Lower lobe of right lung (tissue), 2 donors: ENCODE measurements at regions not wholly inside any gene's neighbourhood (a gene's known extent, or its start where the extent isn't known, plus 50 kb on each side); places are given as distances from the start of the nearest gene placed in this dataset.

Experiments
- ATAC-seq, 2 donors: fragments of 200-7000 bp; cut with Tn5 transposase; one replicate each; pipeline ENCODE4 v1.9.1; 2020 to 2022; ENCODE audit warnings: mild to moderate bottlenecking in 2 of 2, moderate library complexity in 2 of 2
- DNase-seq: peaks from one replicate; pipeline ENCODE4 v3.0.0-alpha.2; 2020
- H3K27ac ChIP-seq: fragments of 200-600 bp; one replicate; pipeline ENCODE4 v1.8.0; 2022
- H3K27me3 ChIP-seq: fragments of 200-600 bp; one replicate; pipeline ENCODE4 v1.8.0; 2022; ENCODE audit warnings: low read depth
- H3K36me3 ChIP-seq: fragments of 200-600 bp; one replicate; pipeline ENCODE4 v1.8.0; 2022; ENCODE audit warnings: mild to moderate bottlenecking
- H3K4me1 ChIP-seq: fragments of 200-600 bp; one replicate; pipeline ENCODE4 v1.8.0; 2022
- H3K4me3 ChIP-seq: fragments of 200-600 bp; one replicate; pipeline ENCODE4 v1.8.0; 2022; ENCODE audit warnings: mild to moderate bottlenecking
- H3K9me3 ChIP-seq: fragments of 200-600 bp; one replicate; pipeline ENCODE4 v1.8.0; 2022
- CTCF ChIP-seq: fragments of 200-600 bp; IDR thresholded peaks from one replicate; pipeline ENCODE4 v1.8.0; 2022; ENCODE audit warnings: antibody characterized with exemption, mild to moderate bottlenecking
- intact Hi-C: fragments of 100-400 bp; cut with DNase I; formaldehyde crosslinking; loops from one replicate; pipeline ENCODE4 v1.11.0; 2022
- donor health status: DM: no; HTN: yes; CAD: no; lungs with severe emphysema.

- Histone ChIP-seq H3K27ac (no peak overlapping the region), H3K36me3 (no peaks in the 10 kb centered on the region), H3K27me3 (no peaks in the 10 kb centered on the region), H3K9me3 (no peaks in the 10 kb centered on the region), H3K4me3 (no peak overlapping the region), H3K4me1 (no peaks in the 10 kb centered on the region)
- no peak for TF ChIP-seq CTCF
- intact Hi-C loops, result no loop called here
- DNase-seq (no peak), ATAC-seq (no peak)
Measured at GRCh38 chr12:16675438-16675837, 69.5 kb upstream of the LMO3 start.

GRCh38 chr12:16674885-16675284, 68.9 kb upstream of the LMO3 start:
- DNase-seq, result no peak
- H3K4me1 ChIP-seq, result no peaks in the 10 kb centered on the region
- ATAC-seq, result no peak
- H3K36me3 ChIP-seq, result no peaks in the 10 kb centered on the region
- no peaks in the 10 kb centered on the region for H3K9me3 ChIP-seq
- intact Hi-C loops, result no loop called here
- no peak overlapping the region for H3K27ac ChIP-seq
- no peak overlapping the region for H3K4me3 ChIP-seq
- H3K27me3 ChIP-seq, result no peaks in the 10 kb centered on the region
- TF ChIP-seq CTCF, result no peak

- Histone ChIP-seq H3K27me3 (no peaks in the 10 kb centered on the region), H3K4me3 (no peak overlapping the region), H3K36me3 (no peaks in the 10 kb centered on the region), H3K27ac (no peak overlapping the region), H3K9me3 (no peaks in the 10 kb centered on the region), H3K4me1 (no peaks in the 10 kb centered on the region)
- intact Hi-C loops, result no loop called here
- ATAC-seq (no peak), DNase-seq (no peak)
- TF ChIP-seq CTCF, result no peak
Measured at GRCh38 chr12:16670456-16671050, 64.6 kb upstream of the LMO3 start.

- no peak overlapping the region for H3K4me3 ChIP-seq
- no peak for ATAC-seq
Measured at GRCh38 chr12:16669756-16670155, 63.8 kb upstream of the LMO3 start.

GRCh38 chr12:16668198-16668597, 62.2 kb upstream of the LMO3 start:
- H3K36me3 ChIP-seq, result no peaks in the 10 kb centered on the region
- H3K4me1 ChIP-seq, result no peaks in the 10 kb centered on the region
- no peak overlapping the region for H3K27ac ChIP-seq
- no peaks in the 10 kb centered on the region for H3K27me3 ChIP-seq
- TF ChIP-seq CTCF, result no peak
- no peaks in the 10 kb centered on the region for H3K9me3 ChIP-seq
- H3K4me3 ChIP-seq, result no peak overlapping the region
- intact Hi-C loops, result no loop called here
- no peak for DNase-seq
- no peak for ATAC-seq

More at GRCh38 chr12:16669756-16670155, 63.8 kb upstream of the LMO3 start:
- intact Hi-C loops, result no loop called here
- Histone ChIP-seq H3K36me3 (no peaks in the 10 kb centered on the region), H3K27me3 (no peaks in the 10 kb centered on the region), H3K27ac (no peak overlapping the region), H3K9me3 (no peaks in the 10 kb centered on the region), H3K4me1 (no peaks in the 10 kb centered on the region)
- no peak for DNase-seq
- TF ChIP-seq CTCF, result no peak

- Histone ChIP-seq H3K27me3 (no peaks in the 10 kb centered on the region), H3K9me3 (peaks cover 7% of the 10 kb centered on the region), H3K27ac (no peak overlapping the region), H3K36me3 (no peaks in the 10 kb centered on the region), H3K4me1 (no peaks in the 10 kb centered on the region), H3K4me3 (no peak overlapping the region)
- intact Hi-C loops, result no loop called here
- no peak for DNase-seq
- no peak for ATAC-seq
- TF ChIP-seq CTCF, result no peak
Measured at GRCh38 chr12:16658699-16659098, 52.7 kb upstream of the LMO3 start.
